NCI-H2171 treated with DMSO at 0.1 percent for 48 hours (cell line): ENCODE measurements at regions not wholly inside any gene's neighbourhood (a gene's known extent, or its start where the extent isn't known, plus 50 kb on each side); places are given as distances from the start of the nearest gene placed in this dataset.
"Not testable (repeated sequence)": the region's sequence is repeated elsewhere in the genome, so short reads cannot be mapped to it uniquely, and the experiment has no call there.

Source experiments
- DNase-seq: peaks from one replicate; lab custom pipeline; 2025; lab: John Stamatoyannopoulos, UW

GRCh38 chr12:105880824-105881388, 257.8 kb downstream of the NUAK1 start:
- DNase-seq, result no peak

GRCh38 chr12:105882404-105882803, 256.4 kb downstream of the NUAK1 start:
- no peak for DNase-seq

- DNase-seq, result no peak
Observed at GRCh38 chr12:105887131-105887530, 251.6 kb downstream of the NUAK1 start.

- DNase-seq, result no peak
Observed at GRCh38 chr12:105888696-105889095, 250.1 kb downstream of the NUAK1 start.

- no peak for DNase-seq
Observed at GRCh38 chr12:105892362-105892910, 246.3 kb downstream of the NUAK1 start.

- DNase-seq, result not testable (repeated sequence)
Observed at GRCh38 chr12:105895197-105895832, 243.4 kb downstream of the NUAK1 start.

GRCh38 chr12:105897311-105897725, 241.4 kb downstream of the NUAK1 start:
- no peak for DNase-seq

- not testable (repeated sequence) for DNase-seq
Observed at GRCh38 chr12:105898271-105898670, 240.5 kb downstream of the NUAK1 start.

GRCh38 chr12:105899589-105899988, 239.2 kb downstream of the NUAK1 start:
- DNase-seq, result no peak

- peak; percentile 63 for DNase-seq
Observed at GRCh38 chr12:105906561-105906960, 232.2 kb downstream of the NUAK1 start.

GRCh38 chr12:105907982-105908381, 230.8 kb downstream of the NUAK1 start:
- peak; percentile 33 for DNase-seq

GRCh38 chr12:105910030-105910429, 228.7 kb downstream of the NUAK1 start:
- no peak for DNase-seq

- DNase-seq, result peak; percentile 8
Observed at GRCh38 chr12:105911966-105912365, 226.8 kb downstream of the NUAK1 start.

GRCh38 chr12:105912882-105913678, 225.7 kb downstream of the NUAK1 start:
- DNase-seq, result no peak

- no peak for DNase-seq
Observed at GRCh38 chr12:105915997-105916759, 222.6 kb downstream of the NUAK1 start.

GRCh38 chr12:105916760-105917039, 222.1 kb downstream of the NUAK1 start:
- DNase-seq, result no peak

- peak; percentile 92 for DNase-seq
Observed at GRCh38 chr12:105920161-105920684, 218.5 kb downstream of the NUAK1 start.

- no peak for DNase-seq
Observed at GRCh38 chr12:105921055-105921454, 217.7 kb downstream of the NUAK1 start.

GRCh38 chr12:105921872-105922669, 216.7 kb downstream of the NUAK1 start:
- DNase-seq, result no peak

GRCh38 chr12:105922670-105923102, 216.1 kb downstream of the NUAK1 start:
- DNase-seq, result no peak

- no peak for DNase-seq
Observed at GRCh38 chr12:105924526-105925208, 214.1 kb downstream of the NUAK1 start.
